ENCODE measurements at regions not wholly inside any gene's neighbourhood (a gene's known extent, or its start where the extent isn't known, plus 50 kb on each side); places are given as distances from the start of the nearest gene placed in this dataset.
A peak's percentile ranks its signal among the peaks of the same experiment; 100 is the strongest.

- TF ChIP-seq CTCF (IDR thresholded peaks at IDR 0.05; ENCODE audit: borderline replicate concordance, extremely low read depth, insufficient read depth): no peak
- H3K4me3 ChIP-seq (ENCODE audit: low read length in 3 of 3): no peak overlapping the region
- H3K36me3 ChIP-seq (ENCODE audit: control insufficient read depth in 2 of 3, insufficient read depth in 3 of 3, low read length in 3 of 3): no peaks in the 10 kb centered on the region
- intact Hi-C loops (cut with DNase I): no loop called here
- H3K9me3 ChIP-seq (ENCODE audit: control insufficient read depth in 2 of 3, insufficient read depth in 1 of 3, low read length in 3 of 3): no peaks in the 10 kb centered on the region
- no peak overlapping the region for H3K27ac ChIP-seq (ENCODE audit: low read depth in 2 of 2, low read length in 2 of 2)
- no peak for DNase-seq
- H3K4me1 ChIP-seq (ENCODE audit: control insufficient read depth in 2 of 3, insufficient read depth in 2 of 3, low read depth in 1 of 3, low read length in 3 of 3): no peaks in the 10 kb centered on the region
- no peak for FAIRE-seq
- H3K9ac ChIP-seq (ENCODE audit: low read length in 3 of 3): no peak overlapping the region
- no peaks in the 10 kb centered on the region for H3K27me3 ChIP-seq (ENCODE audit: control insufficient read depth, insufficient read depth, low read length)
Observed at GRCh38 chr6:51289041-51289440, 470.4 kb downstream of the TFAP2B start.

GRCh38 chr6:51292659-51293058, 474.0 kb downstream of the TFAP2B start:
- intact Hi-C loops (cut with DNase I): no loop called here
- no peak for TF ChIP-seq CTCF (IDR thresholded peaks at IDR 0.05; ENCODE audit: borderline replicate concordance, extremely low read depth, insufficient read depth)
- FAIRE-seq (no peak), DNase-seq (no peak)
- Histone ChIP-seq H3K9me3 (ENCODE audit: control insufficient read depth in 2 of 3, insufficient read depth in 1 of 3, low read length in 3 of 3) (no peaks in the 10 kb centered on the region), H3K27me3 (ENCODE audit: control insufficient read depth, insufficient read depth, low read length) (no peaks in the 10 kb centered on the region), H3K36me3 (ENCODE audit: control insufficient read depth in 2 of 3, insufficient read depth in 3 of 3, low read length in 3 of 3) (no peaks in the 10 kb centered on the region), H3K9ac (ENCODE audit: low read length in 3 of 3) (no peak overlapping the region), H3K4me1 (ENCODE audit: control insufficient read depth in 2 of 3, insufficient read depth in 2 of 3, low read depth in 1 of 3, low read length in 3 of 3) (no peaks in the 10 kb centered on the region), H3K27ac (ENCODE audit: low read depth in 2 of 2, low read length in 2 of 2) (no peak overlapping the region), H3K4me3 (ENCODE audit: low read length in 3 of 3) (no peak overlapping the region)

- intact Hi-C loops (cut with DNase I): no loop called here
- FAIRE-seq: no peak
- Histone ChIP-seq H3K9me3 (ENCODE audit: control insufficient read depth in 2 of 3, insufficient read depth in 1 of 3, low read length in 3 of 3) (no peaks in the 10 kb centered on the region), H3K9ac (ENCODE audit: low read length in 3 of 3) (no peak overlapping the region), H3K36me3 (ENCODE audit: control insufficient read depth in 2 of 3, insufficient read depth in 3 of 3, low read length in 3 of 3) (no peaks in the 10 kb centered on the region), H3K27me3 (ENCODE audit: control insufficient read depth, insufficient read depth, low read length) (no peaks in the 10 kb centered on the region), H3K4me1 (ENCODE audit: control insufficient read depth in 2 of 3, insufficient read depth in 2 of 3, low read depth in 1 of 3, low read length in 3 of 3) (no peaks in the 10 kb centered on the region), H3K27ac (ENCODE audit: low read depth in 2 of 2, low read length in 2 of 2) (no peak overlapping the region), H3K4me3 (ENCODE audit: low read length in 3 of 3) (no peak overlapping the region)
- no peak for TF ChIP-seq CTCF (IDR thresholded peaks at IDR 0.05; ENCODE audit: borderline replicate concordance, extremely low read depth, insufficient read depth)
- peak in 1 of 5 donors; percentile 2 for DNase-seq
Observed at GRCh38 chr6:51299621-51300380, 481.1 kb downstream of the TFAP2B start.

- Histone ChIP-seq H3K4me3 (ENCODE audit: low read length in 3 of 3) (no peak overlapping the region), H3K4me1 (ENCODE audit: control insufficient read depth in 2 of 3, insufficient read depth in 2 of 3, low read depth in 1 of 3, low read length in 3 of 3) (no peaks in the 10 kb centered on the region), H3K9ac (ENCODE audit: low read length in 3 of 3) (no peak overlapping the region), H3K27ac (ENCODE audit: low read depth in 2 of 2, low read length in 2 of 2) (no peak overlapping the region), H3K9me3 (ENCODE audit: control insufficient read depth in 2 of 3, insufficient read depth in 1 of 3, low read length in 3 of 3) (no peaks in the 10 kb centered on the region), H3K27me3 (ENCODE audit: control insufficient read depth, insufficient read depth, low read length) (no peaks in the 10 kb centered on the region), H3K36me3 (ENCODE audit: control insufficient read depth in 2 of 3, insufficient read depth in 3 of 3, low read length in 3 of 3) (no peaks in the 10 kb centered on the region)
- DNase-seq: no peak
- FAIRE-seq: no peak
- intact Hi-C loops (cut with DNase I): no loop called here
- no peak for TF ChIP-seq CTCF (IDR thresholded peaks at IDR 0.05; ENCODE audit: borderline replicate concordance, extremely low read depth, insufficient read depth)
Observed at GRCh38 chr6:51300510-51300909, 481.8 kb downstream of the TFAP2B start.

All from kidney (tissue), 13 donors.